Choroid plexus epithelial cell (primary cell): ENCODE measurements at regions not wholly inside any gene's neighbourhood (a gene's known extent, or its start where the extent isn't known, plus 50 kb on each side); places are given as distances from the start of the nearest gene placed in this dataset.

Source experiments
- DNase-seq: peaks from one replicate; pipeline ENCODE4 v3.0.0-alpha.2; 2010; ENCODE audit warnings: low read depth
- H3K4me3 ChIP-seq: 2 replicates; pipeline ENCODE4 v1.5.1; 2011; ENCODE audit warnings: low read depth, mild to moderate bottlenecking, control low read depth, low read length, moderate library complexity
- CTCF ChIP-seq: conservative IDR thresholded peaks from 2 replicates; pipeline ENCODE4 v1.5.1; 2011; ENCODE audit warnings: low read depth, mild to moderate bottlenecking, control low read depth, inconsistent platforms, low read length, moderate library complexity

- H3K4me3 ChIP-seq = no peak overlapping the region
- TF ChIP-seq CTCF = peak; percentile 25
- peak; percentile 89 for DNase-seq
Measured at GRCh38 chr12:69052613-69053408, 119.8 kb upstream of the CPM start.

GRCh38 chr12:69054343-69055056, 121.5 kb upstream of the CPM start:
- no peak for DNase-seq
- TF ChIP-seq CTCF = no peak
- no peak overlapping the region for H3K4me3 ChIP-seq

GRCh38 chr12:69055280-69055679, 122.3 kb upstream of the CPM start:
- TF ChIP-seq CTCF = no peak
- DNase-seq = no peak
- no peak overlapping the region for H3K4me3 ChIP-seq

GRCh38 chr12:69055706-69056105, 122.7 kb upstream of the CPM start:
- no peak for DNase-seq
- no peak for TF ChIP-seq CTCF
- no peak overlapping the region for H3K4me3 ChIP-seq

- no peak overlapping the region for H3K4me3 ChIP-seq
- peak; percentile 69 for DNase-seq
- TF ChIP-seq CTCF = no peak
Measured at GRCh38 chr12:69056743-69057515, 124.0 kb upstream of the CPM start.

- H3K4me3 ChIP-seq = no peak overlapping the region
- TF ChIP-seq CTCF = no peak
- no peak for DNase-seq
Measured at GRCh38 chr12:69057742-69058141, 124.8 kb upstream of the CPM start.
